HG02759 (cell line): ENCODE measurements at regions not wholly inside any gene's neighbourhood (a gene's known extent, or its start where the extent isn't known, plus 50 kb on each side); places are given as distances from the start of the nearest gene placed in this dataset.
"Not testable (repeated sequence)": the region's sequence is repeated elsewhere in the genome, so short reads cannot be mapped to it uniquely, and the experiment has no call there.

Experiments used
- ATAC-seq: cut with Tn5 transposase; IDR thresholded peaks from one replicate; pipeline ENCODE4 v1.9.1; 2021; ENCODE audit warnings: mild to moderate bottlenecking, moderate library complexity; ENCODE audit not compliant: unreplicated experiment

DNA sequence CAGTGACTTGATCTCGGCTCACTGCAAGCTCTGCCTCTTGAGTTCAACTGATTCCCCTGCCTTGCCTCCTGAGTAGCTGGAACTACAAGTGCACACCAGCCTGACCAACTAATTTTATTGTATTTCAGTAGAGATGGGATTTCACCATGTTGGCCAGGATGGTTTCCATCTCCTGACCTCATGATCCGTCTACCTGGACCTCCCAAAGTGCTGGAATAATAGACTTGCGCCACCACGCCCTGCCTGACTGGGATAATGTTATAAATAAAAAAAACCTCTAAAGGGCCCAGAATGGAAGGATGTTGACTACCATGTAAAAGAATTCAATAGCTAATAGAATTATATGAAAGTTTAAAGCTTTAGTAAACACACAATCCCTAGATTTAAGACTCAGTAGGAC is 91.9 kb downstream of the TSPY10 start:
- no peak for ATAC-seq

- no peak for ATAC-seq
These were observed 95.5 kb downstream of the TSPY10 start for GRCh38 chrY:9623196-9623595.

DNA sequence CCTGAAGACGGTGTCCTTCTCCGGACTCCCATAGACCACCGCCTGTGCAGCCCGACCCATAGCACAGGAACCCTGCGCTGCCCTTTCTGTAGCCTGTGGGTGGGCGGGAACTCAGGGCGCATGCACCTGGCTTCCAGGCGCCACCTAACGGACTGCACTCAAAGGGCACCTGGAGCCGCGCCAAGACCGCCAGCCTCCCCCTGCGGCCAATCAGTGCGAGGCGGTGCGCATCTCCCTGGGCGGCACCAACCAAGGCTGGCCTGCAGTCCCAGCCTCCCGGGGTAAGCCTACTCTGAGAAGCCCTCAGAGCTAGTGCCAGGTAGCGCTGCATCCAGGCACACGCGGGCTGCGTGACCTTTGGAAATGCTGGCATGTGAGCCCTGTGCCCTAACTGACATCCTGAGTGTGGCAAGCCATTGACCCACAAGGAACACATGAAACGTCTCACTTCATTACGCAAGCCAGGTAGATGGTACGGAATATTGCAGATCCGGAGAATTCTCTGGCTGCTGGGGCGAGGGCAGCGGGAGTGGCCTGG is 113.0 kb downstream of the TSPY10 start:
- not testable (repeated sequence) for ATAC-seq

- not testable (repeated sequence) for ATAC-seq
These were observed 138.5 kb downstream of the TSPY10 start for GRCh38 chrY:9666204-9666603.

DNA sequence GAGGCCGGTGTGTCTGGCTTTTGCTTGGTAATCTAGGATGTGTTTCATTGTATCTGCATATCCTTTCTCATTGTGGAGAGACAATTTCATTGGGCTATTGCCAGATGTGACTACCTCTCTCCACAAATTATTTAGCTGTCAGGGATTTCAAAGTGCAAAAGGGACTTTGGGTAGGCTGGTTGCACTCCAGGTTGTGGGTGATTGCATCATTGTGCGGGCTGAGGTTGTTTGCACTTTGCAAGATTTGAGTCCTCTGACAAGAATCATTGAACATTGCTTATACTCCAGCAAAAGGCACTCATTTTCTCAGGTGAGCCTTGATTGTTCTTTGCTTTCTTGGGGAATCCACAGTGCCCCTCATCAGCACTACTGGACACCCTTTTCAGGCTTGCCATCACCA is 164.8 kb downstream of the TSPY10 start:
- ATAC-seq = not testable (repeated sequence)

DNA sequence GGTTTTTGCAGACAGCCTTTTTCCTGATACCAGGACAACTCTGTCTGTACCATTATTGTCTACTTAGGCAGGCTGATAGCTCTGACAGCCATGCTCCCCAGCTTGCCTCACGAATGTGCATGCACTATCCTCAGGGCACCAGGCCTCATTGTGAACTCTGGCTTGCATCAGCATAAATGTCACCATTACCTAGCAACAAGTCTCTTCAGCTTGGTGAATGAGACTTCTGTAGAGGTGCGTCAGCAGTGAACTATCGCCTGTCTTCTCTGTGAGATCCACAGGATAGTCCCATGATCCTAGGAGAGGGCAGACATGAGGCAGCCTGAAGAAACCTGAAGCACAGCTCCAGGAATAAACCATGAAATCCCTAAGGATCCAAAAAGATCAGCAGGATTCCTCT is 189.3 kb downstream of the TSPY10 start:
- ATAC-seq = not testable (repeated sequence)

DNA sequence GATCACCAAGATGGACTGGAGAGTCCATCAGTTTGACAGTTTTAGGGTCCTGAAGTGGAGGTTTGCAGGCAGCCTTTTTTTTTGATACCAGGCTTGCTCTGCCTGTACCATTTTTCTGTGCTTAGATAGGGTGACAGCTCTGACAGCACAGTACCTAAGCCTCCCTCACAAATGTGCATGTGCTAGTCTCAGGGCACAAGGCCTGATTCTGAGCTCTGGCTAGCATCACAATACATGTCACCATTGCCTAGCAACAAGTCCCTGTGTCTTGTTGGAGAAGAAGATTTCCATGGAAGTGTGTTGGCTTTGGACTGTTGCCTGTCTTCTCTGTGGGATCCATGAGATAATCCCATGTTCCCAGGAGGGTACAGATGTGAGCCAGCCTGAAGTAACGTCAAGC is 191.1 kb downstream of the TSPY10 start:
- not testable (repeated sequence) for ATAC-seq

- not testable (repeated sequence) for ATAC-seq
These were observed 191.9 kb downstream of the TSPY10 start for GRCh38 chrY:9719616-9720015.

DNA sequence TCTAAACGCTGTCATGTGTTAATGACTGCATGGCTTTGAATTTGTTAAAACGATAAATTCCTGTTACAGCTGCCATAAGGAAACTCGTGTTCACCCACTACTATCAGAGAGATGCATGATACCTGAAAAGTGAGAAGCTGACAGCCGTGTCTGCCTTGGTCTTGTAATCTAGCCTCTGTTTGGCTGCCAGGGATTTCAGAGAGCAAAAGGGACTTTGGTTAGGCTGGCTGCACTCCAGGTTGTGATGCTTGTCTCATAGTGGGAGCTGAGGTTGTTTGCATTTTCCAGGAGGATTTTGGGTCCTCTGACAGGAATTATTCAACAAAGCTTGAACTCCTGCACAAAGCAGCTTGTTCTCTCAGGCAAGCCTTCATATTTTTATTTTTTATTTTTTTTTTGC is 209.9 kb downstream of the TSPY10 start:
- not testable (repeated sequence) for ATAC-seq

DNA sequence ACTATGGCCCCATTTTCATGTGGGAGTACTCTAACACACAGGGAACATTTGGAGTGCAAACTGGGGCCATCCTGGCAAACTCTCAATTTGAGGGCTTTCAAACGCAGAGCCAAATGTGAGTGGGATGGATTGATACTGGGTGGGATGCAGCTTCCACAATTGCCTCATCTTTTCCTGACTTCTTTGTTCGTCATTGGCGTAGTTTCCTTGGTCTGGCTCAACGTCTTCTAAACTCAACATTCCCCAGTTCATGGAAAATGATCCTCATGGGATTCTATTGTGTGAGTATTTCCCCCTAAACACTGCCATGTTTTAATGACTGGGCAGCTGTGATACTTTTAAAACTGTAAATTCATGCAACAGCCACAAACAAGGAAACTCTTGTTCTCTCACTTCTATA is 228.3 kb downstream of the TSPY10 start:
- ATAC-seq = not testable (repeated sequence)

DNA sequence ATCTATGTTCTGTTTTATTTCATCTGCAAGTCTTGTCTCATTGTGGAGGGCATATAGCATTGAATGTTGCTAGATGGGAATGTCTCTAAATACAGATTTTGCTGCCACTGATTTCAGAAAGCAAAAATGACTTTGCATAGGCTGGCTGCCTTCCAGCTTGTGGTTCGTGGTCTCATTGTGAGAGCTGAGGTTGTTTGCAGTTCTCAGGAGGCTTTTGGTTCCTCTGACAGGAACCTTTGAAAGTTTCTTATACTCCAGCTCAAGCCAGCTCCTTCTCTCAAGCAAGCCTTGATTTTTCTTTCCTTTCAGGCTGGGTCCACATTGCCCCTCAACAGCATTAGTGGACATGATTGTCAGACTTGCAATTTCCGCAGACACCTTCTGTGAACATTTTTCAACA is 229.8 kb downstream of the TSPY10 start:
- not testable (repeated sequence) for ATAC-seq

GRCh38 chrY:9762443-9762842 is 234.8 kb downstream of the TSPY10 start:
- not testable (repeated sequence) for ATAC-seq

DNA sequence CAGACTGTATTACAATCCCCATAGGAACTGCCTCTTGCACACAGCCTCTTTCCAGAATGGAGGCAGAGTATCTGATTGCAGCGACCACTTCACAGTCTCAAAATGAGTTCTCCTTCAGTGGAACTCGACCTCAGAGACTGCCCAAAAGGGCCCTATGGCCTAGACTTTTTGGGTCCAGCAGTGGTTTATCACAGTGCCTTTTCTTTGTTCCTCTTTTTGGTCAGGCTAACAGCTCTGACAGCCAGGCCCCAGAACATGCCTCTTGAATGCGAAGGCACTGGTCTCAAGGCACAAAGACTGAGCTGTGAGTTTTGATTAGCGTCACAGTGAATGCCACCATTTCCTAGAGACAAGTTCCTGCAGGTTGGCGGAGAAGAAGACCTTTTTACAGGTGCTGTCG is 241.6 kb downstream of the TSPY10 start:
- ATAC-seq = not testable (repeated sequence)

DNA sequence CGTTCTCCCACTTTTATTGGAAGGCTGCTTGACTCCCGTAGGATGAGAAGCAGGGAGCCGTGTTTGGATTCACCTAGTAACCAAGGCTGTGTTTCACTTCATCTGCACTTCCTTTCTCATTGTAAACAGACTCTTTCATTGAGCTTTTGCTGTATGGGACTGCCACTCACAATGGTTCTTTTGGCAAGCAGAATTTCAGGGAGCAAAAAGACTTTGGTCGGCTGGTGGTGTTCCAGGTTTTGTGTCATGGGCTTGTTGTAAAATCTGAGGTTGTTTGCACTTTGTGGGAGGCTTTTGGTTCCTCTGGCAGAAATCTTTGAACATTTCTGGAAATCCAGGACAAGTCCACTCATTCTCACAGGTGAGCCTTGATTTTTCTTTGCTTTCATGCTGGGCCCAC is 243.4 kb downstream of the TSPY10 start:
- ATAC-seq = not testable (repeated sequence)

DNA sequence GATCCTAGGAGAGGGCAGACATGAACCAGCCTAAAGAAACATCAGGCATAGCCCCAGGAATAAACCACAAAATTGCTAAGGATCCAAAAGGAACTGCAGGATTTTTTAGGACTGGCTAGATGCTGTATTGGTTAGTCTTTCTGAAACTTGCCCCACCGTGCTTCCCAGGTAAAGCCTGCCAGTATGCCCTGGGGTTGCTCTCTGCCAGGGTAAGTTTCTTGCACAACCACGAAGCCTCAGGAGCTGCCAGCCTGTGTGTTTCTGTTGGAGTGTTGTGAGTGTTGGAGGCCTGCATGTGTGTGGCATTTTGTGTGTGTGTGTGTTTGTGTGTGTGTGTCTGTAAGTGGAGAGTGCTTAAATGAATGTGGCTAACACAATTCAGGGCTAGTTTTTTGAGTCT is 244.4 kb downstream of the TSPY10 start:
- not testable (repeated sequence) for ATAC-seq

DNA sequence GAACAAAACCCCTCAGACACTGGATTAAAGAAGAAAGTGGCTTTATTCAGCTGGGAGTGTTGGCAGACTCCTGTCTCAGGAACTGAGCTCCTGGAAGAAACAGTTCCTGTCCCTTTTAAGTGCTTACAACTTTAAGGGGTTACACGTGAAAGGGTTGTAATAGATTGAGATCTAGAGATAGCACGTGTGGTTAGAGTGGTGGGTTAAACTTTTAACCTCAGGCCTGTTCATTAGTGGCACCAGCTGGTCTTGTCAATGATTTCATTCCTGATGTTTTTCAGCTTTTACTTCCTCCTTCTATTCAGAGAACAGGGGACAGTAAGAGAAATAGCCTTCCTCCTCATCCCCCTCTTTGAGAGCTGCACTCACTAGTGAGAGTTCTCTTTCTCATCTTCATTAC is 247.1 kb downstream of the TSPY10 start:
- peak; percentile 52 for ATAC-seq

DNA sequence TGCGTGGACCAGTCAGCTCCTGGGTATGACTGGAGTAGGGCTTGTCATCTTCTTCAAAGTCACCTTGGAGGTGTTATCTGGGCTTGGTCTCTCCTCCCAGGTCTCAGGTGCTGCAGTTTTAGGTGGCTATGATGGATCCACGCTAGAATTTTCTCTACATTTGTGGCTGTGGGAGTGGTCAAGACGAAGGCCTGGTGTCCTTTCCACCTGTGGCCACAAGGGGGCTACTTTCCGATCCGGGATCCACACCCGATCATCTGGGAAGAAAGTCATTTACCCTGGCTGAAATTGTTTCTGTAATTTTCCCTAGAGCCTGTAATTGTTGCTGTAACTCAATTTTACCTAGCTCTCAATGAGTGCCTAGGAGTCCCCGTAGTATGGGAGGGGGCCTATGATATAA is 248.0 kb downstream of the TSPY10 start:
- not testable (repeated sequence) for ATAC-seq

GRCh38 chrY:9781548-9781947 is 253.9 kb downstream of the TSPY10 start:
- ATAC-seq = not testable (repeated sequence)

DNA sequence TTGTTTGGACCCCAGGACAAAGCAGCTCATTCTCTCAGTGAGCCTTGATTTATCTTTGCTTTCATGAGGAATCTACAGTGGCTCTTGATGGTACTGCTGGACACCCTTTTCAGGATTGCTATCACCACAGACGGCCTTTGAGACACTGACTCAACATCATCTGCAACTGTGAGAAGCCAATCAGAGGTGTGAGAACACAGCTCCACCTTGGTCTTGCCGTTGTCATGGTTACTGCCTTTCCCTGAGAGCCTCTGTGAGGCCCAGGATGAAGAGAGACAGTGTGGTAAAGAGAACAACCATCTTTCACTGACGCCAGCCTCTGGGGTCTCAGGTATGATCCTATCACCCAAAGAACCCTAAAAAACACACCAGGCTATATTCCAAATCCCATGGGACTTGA is 270.2 kb downstream of the TSPY10 start:
- ATAC-seq = not testable (repeated sequence)

DNA sequence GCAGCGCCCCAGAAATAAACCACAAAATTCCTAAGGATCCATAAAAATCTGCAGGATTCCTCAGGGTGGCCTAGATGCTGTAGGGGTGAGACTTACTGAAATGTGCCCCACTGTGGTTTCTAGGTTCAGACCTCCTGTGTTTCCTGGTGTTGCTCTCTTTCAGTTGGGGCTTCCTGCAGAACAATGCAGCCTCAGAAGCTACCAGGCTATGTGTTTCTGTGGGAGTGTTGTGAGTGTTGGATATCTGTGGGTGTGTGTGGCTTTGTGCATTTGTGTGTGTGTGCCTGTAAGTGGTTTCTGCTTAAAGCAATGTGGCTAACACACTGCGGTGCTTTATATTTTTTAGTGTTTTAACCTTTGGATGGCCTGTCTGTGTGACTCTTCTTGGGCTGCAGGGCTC is 277.6 kb downstream of the TSPY10 start:
- no peak for ATAC-seq
